Thoracic aorta (tissue), 2 donors: ENCODE measurements at regions not wholly inside any gene's neighbourhood (a gene's known extent, or its start where the extent isn't known, plus 50 kb on each side); places are given as distances from the start of the nearest gene placed in this dataset.

Source experiments
- ATAC-seq: fragments of 150-250 bp; one replicate; pipeline ENCODE4 v1.8.0; 2017; ENCODE audit warnings: low read depth; ENCODE audit not compliant: insufficient number of reproducible peaks, low FRiP score
- DNase-seq: peaks from one replicate; pipeline ENCODE4 v3.0.0-alpha.2; 2020; ENCODE audit warnings: low spot score
- H3K27ac ChIP-seq, 2 donors: fragments of 200-600 bp; sonication (generic); 1 replicate in 1 of 2; 2 replicates in 1 of 2; pipeline ENCODE4 v1.5.1; 2016; ENCODE audit warnings: mild to moderate bottlenecking in 2 of 2, moderate library complexity in 2 of 2
- H3K27me3 ChIP-seq: fragments of 200-600 bp; sonication (generic); replicated peaks from 2 replicates; pipeline ENCODE4 v1.6.0; 2016; ENCODE audit warnings: mild to moderate bottlenecking; ENCODE audit not compliant: insufficient read depth
- H3K36me3 ChIP-seq: fragments of 200-600 bp; sonication (generic); one replicate; pipeline ENCODE4 v1.5.1; 2016
- H3K4me1 ChIP-seq, 2 donors: fragments of 200-600 bp; sonication (generic); 1 replicate in 1 of 2; 2 replicates in 1 of 2; pipeline versions ENCODE4 v1.5.1 to v1.6.0; 2016; ENCODE audit warnings: low read depth in 2 of 2, mild to moderate bottlenecking in 1 of 2; ENCODE audit not compliant: control insufficient read depth in 1 of 2
- H3K4me3 ChIP-seq: fragments of 200-600 bp; sonication (generic); 2 replicates; pipeline ENCODE4 v1.5.1; 2016; ENCODE audit warnings: mild to moderate bottlenecking
- H3K9me3 ChIP-seq: fragments of 200-600 bp; sonication (generic); 2 replicates; pipeline ENCODE4 v1.5.1; 2016
- TF ChIP-seq, protein P1 (sequence below): fragments of 200-600 bp; sonication (generic); IDR thresholded peaks from one replicate; pipeline ENCODE4 v1.5.1; 2019; ENCODE audit warnings: antibody characterized with exemption

- Histone ChIP-seq H3K4me1 (no peaks in the 10 kb centered on the region), H3K27ac (no peak overlapping the region), H3K9me3 (peaks cover 11% of the 10 kb centered on the region), H3K36me3 (no peaks in the 10 kb centered on the region), H3K4me3 (no peak overlapping the region), H3K27me3 (no peaks in the 10 kb centered on the region)
- TF ChIP-seq, protein P1, sequence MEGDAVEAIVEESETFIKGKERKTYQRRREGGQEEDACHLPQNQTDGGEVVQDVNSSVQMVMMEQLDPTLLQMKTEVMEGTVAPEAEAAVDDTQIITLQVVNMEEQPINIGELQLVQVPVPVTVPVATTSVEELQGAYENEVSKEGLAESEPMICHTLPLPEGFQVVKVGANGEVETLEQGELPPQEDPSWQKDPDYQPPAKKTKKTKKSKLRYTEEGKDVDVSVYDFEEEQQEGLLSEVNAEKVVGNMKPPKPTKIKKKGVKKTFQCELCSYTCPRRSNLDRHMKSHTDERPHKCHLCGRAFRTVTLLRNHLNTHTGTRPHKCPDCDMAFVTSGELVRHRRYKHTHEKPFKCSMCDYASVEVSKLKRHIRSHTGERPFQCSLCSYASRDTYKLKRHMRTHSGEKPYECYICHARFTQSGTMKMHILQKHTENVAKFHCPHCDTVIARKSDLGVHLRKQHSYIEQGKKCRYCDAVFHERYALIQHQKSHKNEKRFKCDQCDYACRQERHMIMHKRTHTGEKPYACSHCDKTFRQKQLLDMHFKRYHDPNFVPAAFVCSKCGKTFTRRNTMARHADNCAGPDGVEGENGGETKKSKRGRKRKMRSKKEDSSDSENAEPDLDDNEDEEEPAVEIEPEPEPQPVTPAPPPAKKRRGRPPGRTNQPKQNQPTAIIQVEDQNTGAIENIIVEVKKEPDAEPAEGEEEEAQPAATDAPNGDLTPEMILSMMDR: no peak
- no peak for DNase-seq
- no peak for ATAC-seq
Measured at GRCh38 chr14:76666746-76667145, 94.5 kb upstream of the VASH1 start.

DNA sequence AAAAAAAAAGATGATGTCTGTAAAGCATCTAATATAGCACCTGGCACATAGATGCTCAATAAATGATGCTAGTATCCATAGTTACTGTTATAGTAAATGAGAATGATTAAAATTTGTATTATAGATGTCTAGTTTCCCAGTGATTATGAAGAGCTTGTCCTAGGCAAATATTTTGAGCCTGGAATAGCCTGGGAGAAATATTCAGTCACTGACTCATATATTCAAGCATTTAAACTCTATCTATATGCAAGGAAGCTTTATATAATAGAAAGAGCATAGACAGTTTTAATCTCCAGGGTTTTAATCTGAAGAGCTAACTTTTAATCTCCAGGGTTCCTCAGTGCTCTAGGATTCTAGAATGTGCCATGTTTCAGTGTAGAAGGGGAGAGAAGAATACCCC lies 91.5 kb upstream of the VASH1 start:
- Histone ChIP-seq H3K27me3 (no peaks in the 10 kb centered on the region), H3K4me1 (no peaks in the 10 kb centered on the region), H3K9me3 (peaks cover 11% of the 10 kb centered on the region), H3K27ac (no peak overlapping the region), H3K36me3 (no peaks in the 10 kb centered on the region), H3K4me3 (no peak overlapping the region)
- TF ChIP-seq, protein P1: no peak
- ATAC-seq: no peak
- no peak for DNase-seq

DNA sequence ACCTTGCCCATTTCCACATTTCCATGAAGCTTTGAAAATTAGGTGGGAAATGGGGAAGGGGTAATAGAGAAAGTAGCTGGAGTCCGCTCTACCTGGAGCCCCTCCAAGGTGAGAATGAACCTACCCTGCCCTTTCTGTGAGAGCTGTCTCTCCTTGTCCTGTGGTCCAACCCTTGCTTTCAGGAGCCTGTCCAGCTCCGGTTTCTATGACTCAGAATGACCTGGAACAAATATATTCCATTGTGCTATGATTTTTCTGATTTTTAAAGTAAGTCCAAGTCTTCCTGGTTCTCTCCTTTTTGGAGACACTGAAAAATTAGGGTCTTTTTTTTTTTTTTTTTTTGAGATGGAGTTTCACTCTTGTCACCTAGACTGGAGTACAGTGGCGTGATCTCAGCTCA lies 89.1 kb upstream of the VASH1 start:
- no peaks in the 10 kb centered on the region for H3K4me1 ChIP-seq
- ATAC-seq (no peak), DNase-seq (no peak)
- TF ChIP-seq, protein P1: no peak
- H3K27ac ChIP-seq: no peak overlapping the region
- H3K9me3 ChIP-seq: peaks cover 11% of the 10 kb centered on the region
- H3K4me3 ChIP-seq: no peak overlapping the region
- H3K36me3 ChIP-seq: no peaks in the 10 kb centered on the region
- no peaks in the 10 kb centered on the region for H3K27me3 ChIP-seq

DNA sequence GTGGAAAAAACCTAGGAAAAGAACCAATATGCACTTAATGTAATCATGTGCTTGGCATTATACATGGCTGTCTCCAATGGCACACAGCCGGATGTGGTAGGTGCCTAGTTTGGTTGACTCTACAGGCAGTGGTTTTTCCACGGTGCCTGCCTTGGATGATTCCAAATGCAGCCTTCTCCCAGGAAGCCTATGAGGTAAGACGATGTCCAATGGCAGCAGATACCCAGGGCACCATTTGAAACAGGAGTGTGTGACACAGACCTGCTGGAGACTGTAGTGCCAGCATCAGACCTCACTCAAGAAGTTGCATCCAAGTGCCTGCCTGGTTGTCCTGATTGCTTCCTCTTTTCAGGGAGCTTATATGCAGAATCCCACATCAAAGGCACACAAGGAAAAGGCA lies 88.0 kb upstream of the VASH1 start:
- no peaks in the 10 kb centered on the region for H3K27me3 ChIP-seq
- DNase-seq: no peak
- no peak overlapping the region for H3K27ac ChIP-seq
- peaks cover 7% of the 10 kb centered on the region for H3K9me3 ChIP-seq
- ATAC-seq: no peak
- H3K4me1 ChIP-seq: no peaks in the 10 kb centered on the region
- no peaks in the 10 kb centered on the region for H3K36me3 ChIP-seq
- H3K4me3 ChIP-seq: no peak overlapping the region
- TF ChIP-seq, protein P1: no peak

DNA sequence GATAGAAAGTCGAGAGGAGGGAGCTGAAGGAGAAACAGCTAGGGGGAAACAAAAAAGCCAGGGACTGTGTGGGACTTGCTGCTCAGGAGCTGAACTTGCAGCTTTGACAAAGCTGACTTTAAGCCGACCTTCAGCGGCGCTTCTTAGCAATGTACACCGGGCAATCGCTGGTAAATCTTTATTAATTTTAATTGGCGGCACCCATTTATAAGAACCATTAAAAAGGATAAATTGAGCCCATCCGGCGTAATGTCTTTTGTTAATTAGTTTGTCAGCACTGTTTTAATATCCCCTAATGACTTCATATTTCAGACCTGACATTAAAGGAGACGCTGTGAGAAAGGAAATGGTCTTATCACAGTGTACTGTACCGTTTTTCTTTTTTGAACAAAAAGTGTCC lies 86.2 kb upstream of the VASH1 start:
- ATAC-seq: no peak
- H3K4me1 ChIP-seq: no peaks in the 10 kb centered on the region
- TF ChIP-seq, protein P1: no peak

More for the DNA sequence above, 86.2 kb upstream of the VASH1 start:
- no peak for DNase-seq
- no peak overlapping the region for H3K27ac ChIP-seq
- H3K4me3 ChIP-seq: no peak overlapping the region
- no peaks in the 10 kb centered on the region for H3K36me3 ChIP-seq
- H3K9me3 ChIP-seq: no peaks in the 10 kb centered on the region
- no peaks in the 10 kb centered on the region for H3K27me3 ChIP-seq
